Stimulated activated CD4-positive, alpha-beta T cell treated with anti-CD3 and anti-CD28 coated beads, Interleukin-15, amount 100 ng/mL, for 48 hours (primary cell): ENCODE measurements at regions not wholly inside any gene's neighbourhood (a gene's known extent, or its start where the extent isn't known, plus 50 kb on each side); places are given as distances from the start of the nearest gene placed in this dataset.

Source experiments
- DNase-seq, 2 donors: peaks; one replicate each; pipeline ENCODE4 v3.0.0-alpha.2; 2020; ENCODE audit warnings: low read depth in 2 of 2

DNA sequence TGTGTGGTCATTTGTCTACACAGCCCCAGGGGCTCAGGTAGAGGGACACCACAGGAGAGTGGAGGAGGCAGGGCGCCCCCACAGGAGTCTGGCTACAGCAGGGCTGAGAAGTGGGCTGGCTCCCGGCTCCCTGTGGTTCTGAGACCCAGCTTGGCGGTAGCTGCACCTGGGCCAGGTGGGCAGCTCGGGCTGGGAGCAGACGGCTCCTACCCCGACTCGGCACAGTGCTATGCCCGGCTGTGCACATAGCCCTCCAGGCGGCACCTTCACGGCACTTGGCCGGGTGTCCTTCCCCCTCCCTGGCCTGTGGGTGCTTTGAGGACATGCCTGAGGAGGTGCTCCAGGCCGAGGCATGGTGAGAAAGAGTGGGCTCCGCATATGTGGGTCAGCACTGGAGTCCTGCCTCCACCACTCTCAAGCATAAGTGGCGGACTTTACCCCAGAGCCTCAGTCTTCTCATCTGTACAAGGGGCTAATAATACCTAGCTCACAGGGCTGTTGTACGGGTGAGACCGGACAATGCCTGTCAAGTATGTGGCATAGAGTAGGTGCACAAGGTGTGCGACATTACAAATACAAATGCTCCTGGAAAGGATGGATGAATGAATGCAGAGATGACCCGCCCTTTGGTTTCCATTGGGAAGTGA, 50.1 kb upstream of the JPH3 start:
- DNase-seq: no peak

DNA sequence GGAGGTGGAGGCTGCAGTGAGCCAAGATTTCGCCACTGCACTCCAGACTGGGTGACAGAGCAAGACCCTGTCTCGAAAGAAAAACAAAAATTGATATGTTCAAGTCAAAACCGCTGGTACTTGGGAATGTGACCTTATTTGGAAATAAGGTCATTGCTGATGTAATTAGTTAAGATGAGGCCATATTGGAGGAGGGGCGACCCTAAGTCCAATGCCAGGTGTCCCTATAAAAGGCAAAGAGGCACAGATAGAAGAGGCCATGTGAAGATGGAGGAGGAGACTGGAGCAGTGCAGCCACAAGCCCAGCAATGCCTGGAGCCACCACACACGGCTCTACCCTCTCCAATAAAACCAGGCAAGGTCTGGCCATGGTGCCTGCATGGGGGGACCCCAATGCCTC, 50.8 kb upstream of the JPH3 start:
- no peak for DNase-seq

DNA sequence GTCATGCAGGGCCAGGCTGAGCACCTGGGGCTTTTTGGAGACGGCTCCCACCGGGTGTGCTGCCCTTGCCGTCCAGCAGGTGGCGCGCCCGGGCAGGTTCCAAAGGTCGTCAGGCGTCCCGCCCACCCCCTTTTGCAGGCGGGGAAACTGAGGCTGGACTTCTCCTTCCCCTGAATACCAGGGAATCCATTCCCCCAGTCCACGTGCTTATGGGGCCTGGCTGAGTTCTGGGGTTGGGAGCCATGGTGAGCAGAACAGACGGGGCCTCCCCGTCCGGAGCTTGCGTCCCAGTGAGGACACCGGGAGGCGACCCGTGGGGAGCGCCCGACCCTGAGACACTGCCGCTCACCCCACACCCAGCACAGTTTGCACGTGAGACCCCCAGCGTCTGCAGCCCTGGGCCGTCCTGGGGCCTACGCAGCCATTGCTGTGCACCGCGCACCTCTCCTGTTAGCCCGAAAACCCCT, 51.8 kb upstream of the JPH3 start:
- DNase-seq: peak in 1 of 2 donors; percentile 34

DNA sequence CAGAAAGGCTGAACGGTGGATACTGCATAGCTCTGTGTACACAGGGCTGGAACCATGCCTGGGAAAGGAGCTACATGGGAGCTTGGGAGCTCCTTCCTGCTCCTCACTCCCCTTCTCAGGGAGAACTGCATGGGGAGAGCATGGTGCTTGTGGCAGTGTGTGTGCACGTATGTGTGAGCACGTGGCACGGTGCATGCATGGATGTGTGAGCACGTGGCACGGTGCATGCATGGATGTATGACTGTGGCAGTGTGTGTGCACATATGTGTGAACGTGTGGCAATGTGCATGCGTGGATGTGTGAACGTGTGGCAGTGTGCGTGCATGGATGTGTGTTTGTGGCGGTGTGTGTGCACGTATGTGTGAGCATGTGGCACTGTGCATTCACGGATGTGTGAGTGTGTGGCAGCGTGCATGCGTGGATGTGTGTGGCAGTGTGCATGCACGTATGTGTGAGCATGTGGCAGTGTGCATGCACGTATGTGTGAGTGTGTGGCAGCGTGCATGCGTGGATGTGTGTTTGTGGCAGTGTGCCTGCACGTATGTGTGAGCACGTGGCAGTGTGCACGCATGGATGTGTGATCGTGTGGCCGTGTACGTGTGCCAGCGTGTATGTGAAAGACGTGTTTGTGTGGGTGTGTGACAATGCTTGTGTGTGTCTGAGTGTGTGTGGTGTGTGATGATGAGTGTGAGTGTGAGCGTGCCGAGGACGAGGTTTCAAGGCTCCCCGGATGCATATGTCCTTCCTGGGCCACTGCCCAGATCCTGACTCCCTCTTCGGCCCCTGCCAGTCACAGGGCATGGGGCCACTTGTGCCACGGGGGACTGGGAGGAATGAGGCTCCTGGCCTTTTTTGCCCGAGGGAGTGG, 52.4 kb upstream of the JPH3 start:
- no peak for DNase-seq

DNA sequence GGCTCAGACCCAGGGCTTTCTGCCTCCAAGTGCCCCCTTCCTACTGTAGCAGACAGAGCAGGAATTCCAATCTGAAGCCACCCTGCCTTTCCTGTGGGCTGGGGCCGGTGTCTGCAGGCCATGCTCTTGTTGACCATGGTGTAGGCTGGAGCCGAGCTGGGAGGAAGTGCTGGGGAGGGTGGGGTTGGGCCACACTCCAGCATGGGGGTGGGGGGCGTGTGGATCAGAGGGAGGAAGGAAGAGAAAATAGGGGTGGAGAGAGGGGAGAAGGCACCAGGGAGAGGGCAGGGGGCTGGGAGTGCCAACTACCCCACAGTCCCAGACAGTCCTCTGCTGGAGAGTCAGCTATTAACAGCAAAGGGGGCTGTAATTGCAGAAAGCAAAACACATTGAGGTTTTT, 54.3 kb upstream of the JPH3 start:
- DNase-seq: no peak

DNA sequence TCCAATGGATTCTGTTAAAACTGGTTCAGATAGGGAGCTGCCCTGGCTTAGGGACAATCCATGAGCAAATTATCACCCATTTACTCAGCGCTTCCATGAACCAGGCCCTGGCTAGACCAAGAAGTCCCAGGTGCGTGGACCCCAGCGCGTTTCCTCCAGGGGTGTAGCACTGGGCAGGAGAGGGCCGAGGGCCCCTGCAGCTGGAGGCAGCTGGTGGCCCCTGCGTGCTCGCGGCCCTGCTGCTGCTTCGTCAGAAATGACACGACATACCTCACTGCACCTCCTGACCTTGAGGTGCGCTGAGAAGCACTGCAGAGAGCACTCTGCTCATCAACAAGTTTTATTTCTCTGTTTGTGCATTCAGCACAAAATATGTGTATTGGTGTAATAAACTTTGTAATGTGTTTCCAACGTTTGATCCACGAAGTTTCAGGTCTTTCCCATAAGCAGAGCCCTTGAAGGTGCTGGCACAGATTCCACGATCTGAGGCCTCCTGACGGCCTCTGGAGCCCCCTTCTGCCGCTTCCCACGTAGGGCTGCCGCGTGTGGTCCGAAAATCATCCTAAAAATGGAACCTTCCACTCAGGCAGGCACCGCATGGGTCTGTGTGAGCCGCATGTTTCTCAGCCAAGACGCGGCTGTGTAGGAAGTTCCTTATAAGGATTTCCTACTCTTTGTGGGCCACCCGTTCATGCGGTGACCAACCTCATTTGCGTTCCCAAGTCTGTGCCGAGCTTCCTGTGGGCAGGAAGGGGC, 50.8 kb upstream of the ZCCHC14 start:
- no peak for DNase-seq

DNA sequence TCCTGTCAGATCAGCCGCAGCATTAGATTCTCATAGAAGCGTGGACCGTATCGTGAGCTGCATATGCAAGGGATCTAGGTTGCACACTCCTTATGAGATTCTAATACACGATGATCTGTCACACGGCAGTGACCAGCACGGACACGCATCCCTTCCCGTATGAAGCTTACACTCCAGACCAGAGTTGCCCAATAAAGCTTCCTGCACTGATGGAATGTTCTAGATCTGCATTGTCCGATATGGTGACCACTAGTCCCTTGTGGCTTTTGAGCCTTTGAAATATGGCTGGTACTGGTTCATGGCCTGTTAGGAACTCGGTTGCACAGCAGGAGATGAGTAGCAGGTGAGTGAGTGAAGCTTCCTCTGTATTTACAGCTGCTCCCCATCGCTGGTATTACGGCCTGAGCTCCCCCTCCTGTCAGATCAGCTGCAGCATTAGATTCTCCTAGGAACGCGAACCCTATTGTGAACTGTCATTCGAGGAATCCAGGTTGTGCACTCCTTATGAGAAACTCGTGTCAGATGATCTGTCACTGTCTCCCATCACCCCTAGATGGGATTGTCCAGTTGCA, 49.8 kb upstream of the ZCCHC14 start:
- no peak for DNase-seq
